SK-N-SH (cell line): ENCODE measurements at regions not wholly inside any gene's neighbourhood (a gene's known extent, or its start where the extent isn't known, plus 50 kb on each side); places are given as distances from the start of the nearest gene placed in this dataset.

ENCODE experiments used
- CTCF ChIA-PET: fragments of 300-600, 350-600 bp; formaldehyde crosslinking; extraction: SDS; loops from one replicate; lab custom pipeline; 2021; lab: Yijun Ruan, JAX
- POLR2A ChIA-PET: fragments of 350-600 bp; sonication (Branson Sonifier 250); formaldehyde crosslinking; extraction: SDS; loops from one replicate; lab custom pipeline; 2020; ENCODE audit warnings: antibody characterized with exemption, inconsistent platforms; lab: Yijun Ruan, JAX
- DNase-seq: peaks from one replicate; pipeline ENCODE4 v3.0.0; 2012
- H2AFZ ChIP-seq: fragments of 200-600 bp; sonication (generic); 2 replicates; pipeline ENCODE4 v1.8.1; 2016; ENCODE audit warnings: antibody characterized with exemption, mild to moderate bottlenecking, low read depth
- H3F3A ChIP-seq: fragments of 200-600 bp; sonication (generic); replicated peaks from 2 replicates; pipeline ENCODE3; 2016; ENCODE audit warnings: antibody characterized with exemption, mild to moderate bottlenecking; ENCODE audit not compliant: insufficient read depth
- H3K27ac ChIP-seq, 2 experiments: fragments of 200-500 bp in 1 of 2; fragments of 200-600 bp in 1 of 2; sonication (Bioruptor generic) in 1 of 2; sonication (generic), shearing (Covaris generic) in 1 of 2; 2 replicates each; pipeline versions ENCODE4 v1.5.1 to v1.6.1; 2014 to 2016; ENCODE audit warnings: low read depth in 2 of 2, inconsistent platforms in 1 of 2, low read length in 1 of 2, mild to moderate bottlenecking in 1 of 2, mixed read lengths in 1 of 2
- H3K27me3 ChIP-seq: fragments of 200-600 bp; sonication (generic), shearing (Covaris generic); 2 replicates; pipeline ENCODE4 v1.6.1; 2016; ENCODE audit warnings: mixed run types; ENCODE audit not compliant: insufficient read depth
- H3K36me3 ChIP-seq, 2 experiments: fragments of 200-500 bp in 1 of 2; fragments of 200-600 bp in 1 of 2; sonication (Bioruptor generic) in 1 of 2; sonication (generic) in 1 of 2; replicated peaks in 1 of 2; 2 replicates each; pipeline versions ENCODE3 to v1.5.1; 2014 to 2016; ENCODE audit warnings: low read length in 1 of 2, mild to moderate bottlenecking in 1 of 2; ENCODE audit not compliant: insufficient read depth in 2 of 2, control insufficient read depth in 1 of 2
- H3K4me1 ChIP-seq, 2 experiments: fragments of 200-500 bp in 1 of 2; fragments of 200-600 bp in 1 of 2; sonication (Bioruptor generic) in 1 of 2; sonication (generic), shearing (Covaris generic) in 1 of 2; 2 replicates each; pipeline versions ENCODE4 v1.5.1 to v1.6.1; 2014 to 2016; ENCODE audit warnings: low read depth in 1 of 2, low read length in 1 of 2, mixed run types in 1 of 2; ENCODE audit not compliant: insufficient read depth in 2 of 2, control insufficient read depth in 1 of 2
- H3K4me2 ChIP-seq: fragments of 200-600 bp; sonication (generic), shearing (Covaris generic); 2 replicates; pipeline ENCODE4 v1.6.1; 2017; ENCODE audit warnings: mixed run types
- H3K4me3 ChIP-seq, 2 experiments: fragments of 200-500 bp in 1 of 2; fragments of 200-600 bp in 1 of 2; sonication (Bioruptor generic) in 1 of 2; sonication (generic), shearing (Covaris generic) in 1 of 2; 2 replicates each; pipeline versions ENCODE4 v1.5.1 to v1.8.1; 2014 to 2016; ENCODE audit warnings: low read depth in 2 of 2, inconsistent platforms in 1 of 2, low read length in 1 of 2, mild to moderate bottlenecking in 1 of 2, mixed read lengths in 1 of 2, moderate library complexity in 1 of 2
- H3K79me2 ChIP-seq: fragments of 200-600 bp; sonication (generic); 2 replicates; pipeline ENCODE4 v1.8.1; 2017; ENCODE audit warnings: mild to moderate bottlenecking; ENCODE audit not compliant: insufficient read depth
- H3K9ac ChIP-seq: fragments of 200-600 bp; sonication (generic); 2 replicates; pipeline ENCODE4 v1.6.1; 2017; ENCODE audit warnings: mixed run types
- H3K9me2 ChIP-seq: fragments of 200-600 bp; sonication (generic); 2 replicates; pipeline ENCODE4 v1.6.1; 2017; ENCODE audit warnings: mixed run types
- H3K9me3 ChIP-seq: fragments of 200-600 bp; sonication (generic); 2 replicates; pipeline ENCODE4 v1.6.1; 2017; ENCODE audit warnings: mixed run types, mild to moderate bottlenecking, moderate library complexity
- H4K20me1 ChIP-seq: fragments of 200-600 bp; sonication (generic); 2 replicates; pipeline ENCODE4 v1.6.1; 2017; ENCODE audit warnings: mild to moderate bottlenecking, mixed run types; ENCODE audit not compliant: insufficient read depth
- EZH2phosphoT487 ChIP-seq: fragments of 200-600 bp; sonication (generic); IDR thresholded peaks from 2 replicates; pipeline ENCODE4 v1.6.1; 2017; ENCODE audit warnings: low read depth, mixed run types, mild to moderate bottlenecking, antibody characterized with exemption, moderate library complexity, borderline replicate concordance
- FOXM1 ChIP-seq: IDR thresholded peaks from 2 replicates; pipeline ENCODE4 v1.4.0; 2012; ENCODE audit warnings: low read depth, mild to moderate bottlenecking
- GABPA ChIP-seq: IDR thresholded peaks from 2 replicates; pipeline ENCODE4 v1.4.0; 2012; ENCODE audit warnings: low read depth, mild to moderate bottlenecking
- GATA2 ChIP-seq: sonication (generic); formaldehyde crosslinking; IDR thresholded peaks from 2 replicates; pipeline ENCODE4 v1.5.0; 2020; ENCODE audit warnings: mild to moderate bottlenecking, missing genetic modification reagents
- MAX ChIP-seq: IDR thresholded peaks from 2 replicates; pipeline ENCODE4 v1.4.0; 2012; ENCODE audit warnings: low read depth
- MXI1 ChIP-seq: IDR thresholded peaks from 2 replicates; pipeline ENCODE4 v1.6.1; 2012; ENCODE audit warnings: mild to moderate bottlenecking, low read depth, low read length, improper control_type of control experiment
- NRF1 ChIP-seq: IDR thresholded peaks from 2 replicates; pipeline ENCODE4 v1.6.1; 2012; ENCODE audit warnings: low read depth, mild to moderate bottlenecking, low read length
- PBX3 ChIP-seq: IDR thresholded peaks from 2 replicates; pipeline ENCODE4; 2012
- POLR2AphosphoS5 ChIP-seq: IDR thresholded peaks from 2 replicates; pipeline ENCODE4 v1.6.1; 2012; ENCODE audit warnings: low read depth, low read length
- RAD21 ChIP-seq: IDR thresholded peaks from 2 replicates; pipeline ENCODE4 v1.6.1; 2012; ENCODE audit warnings: mild to moderate bottlenecking, low read length
- RXRA ChIP-seq: IDR thresholded peaks from 2 replicates; pipeline ENCODE4 v1.4.0; 2012; ENCODE audit warnings: low read depth, mild to moderate bottlenecking, borderline replicate concordance
- SMC3 ChIP-seq: IDR thresholded peaks from 2 replicates; pipeline ENCODE4 v1.6.1; 2012; ENCODE audit warnings: low read depth, low read length, improper control_type of control experiment
- TAF1 ChIP-seq: IDR thresholded peaks from 2 replicates; pipeline ENCODE4 v1.6.1; 2012; ENCODE audit warnings: low read depth, mild to moderate bottlenecking, low read length, moderate library complexity, borderline replicate concordance
- TEAD4 ChIP-seq: IDR thresholded peaks from 2 replicates; pipeline ENCODE4 v1.4.0; 2012; ENCODE audit warnings: mild to moderate bottlenecking, borderline replicate concordance; ENCODE audit not compliant: insufficient read depth
- USF1 ChIP-seq: IDR thresholded peaks from 2 replicates; pipeline ENCODE4 v1.4.0; 2012; ENCODE audit warnings: low read depth, borderline replicate concordance
- USF2 ChIP-seq: fragments of 150-350 bp; IDR thresholded peaks from 2 replicates; pipeline ENCODE4 v1.6.1; 2017; ENCODE audit warnings: antibody characterized with exemption, low read length, low read depth, borderline replicate concordance
- YY1 ChIP-seq: IDR thresholded peaks from 2 replicates; pipeline ENCODE4 v1.4.0; 2012; ENCODE audit warnings: low read depth, mild to moderate bottlenecking
- WGBS: methylation state at CpG from one replicate; pipeline ENCODE4 v1.1.6; 2017; ENCODE audit warnings: low lambda C conversion rate; 5-methylcytosine and 5-hydroxymethylcytosine counted together

- H3K27ac ChIP-seq, result no peak overlapping the region
- no peak overlapping the region for H3K4me3 ChIP-seq
- no peaks in the 10 kb centered on the region for H4K20me1 ChIP-seq
- 98% methylated on average over 2 of the region's 2 CpGs for WGBS
- ChIA-PET POLR2A (no interaction called here), CTCF (no interaction called here)
- no peaks in the 10 kb centered on the region for H3K9me3 ChIP-seq
- H3F3A ChIP-seq, result no peaks in the 10 kb centered on the region
- DNase-seq, result no peak
- TF ChIP-seq EZH2phosphoT487 (no peak), FOXM1 (no peak), RAD21 (no peak), NRF1 (no peak), GABPA (no peak)
- TF ChIP-seq, all 33 proteins: peak for 0
- no peaks in the 10 kb centered on the region for H3K27me3 ChIP-seq
- no peaks in the 10 kb centered on the region; the same call in 1 of the 2 replicates for H3K9me2 ChIP-seq
- no peaks in the 10 kb centered on the region for H3K79me2 ChIP-seq
- H3K36me3 ChIP-seq, result no peaks in the 10 kb centered on the region
- H2AFZ ChIP-seq, result no peak overlapping the region
- H3K9ac ChIP-seq, result no peak overlapping the region
- no peak overlapping the region for H3K4me2 ChIP-seq
- H3K4me1 ChIP-seq, result peaks cover 0 to 7% of the 10 kb centered on the region in 2 experiments; a peak in 2 of 4 replicates
Observed at GRCh38 chr21:16530656-16531055, 800.9 kb downstream of the USP25 start.

- DNase-seq, result no peak
- H3K36me3 ChIP-seq, result no peaks in the 10 kb centered on the region
- TF ChIP-seq MAX (no peak), GATA2 (CRISPR knock-in tag) (no peak), YY1 (no peak), MXI1 (no peak), PBX3 (no peak), TEAD4 (no peak), TAF1 (no peak), EZH2phosphoT487 (no peak), RXRA (no peak), USF1 (no peak), RAD21 (no peak), POLR2AphosphoS5 (no peak), USF2 (no peak), SMC3 (no peak)
- H3K4me3 ChIP-seq, result no peak overlapping the region
- H3K27me3 ChIP-seq, result no peaks in the 10 kb centered on the region
- H3K9me2 ChIP-seq, result no peaks in the 10 kb centered on the region; the same call in 1 of the 2 replicates
- CTCF ChIA-PET, result no interaction called here
- H3K9ac ChIP-seq, result no peak overlapping the region
- no peaks in the 10 kb centered on the region for H4K20me1 ChIP-seq
- H3F3A ChIP-seq, result no peaks in the 10 kb centered on the region
- peak overlapping the region in 1 of 2 experiments; percentile 11; a peak in 2 of 4 replicates for H3K27ac ChIP-seq
- H3K79me2 ChIP-seq, result no peaks in the 10 kb centered on the region
- H3K9me3 ChIP-seq, result no peaks in the 10 kb centered on the region
- H3K4me2 ChIP-seq, result no peak overlapping the region
- 68% methylated on average over 4 of the region's 4 CpGs for WGBS
- peaks cover 7 to 8% of the 10 kb centered on the region in 2 experiments; a peak in 3 of 4 replicates for H3K4me1 ChIP-seq
- POLR2A ChIA-PET, result no interaction called here
- no peak overlapping the region for H2AFZ ChIP-seq
Observed at GRCh38 chr21:16532840-16533239, 803.1 kb downstream of the USP25 start.
